ENCODE measurements at regions not wholly inside any gene's neighbourhood (a gene's known extent, or its start where the extent isn't known, plus 50 kb on each side); places are given as distances from the start of the nearest gene placed in this dataset.

DNA sequence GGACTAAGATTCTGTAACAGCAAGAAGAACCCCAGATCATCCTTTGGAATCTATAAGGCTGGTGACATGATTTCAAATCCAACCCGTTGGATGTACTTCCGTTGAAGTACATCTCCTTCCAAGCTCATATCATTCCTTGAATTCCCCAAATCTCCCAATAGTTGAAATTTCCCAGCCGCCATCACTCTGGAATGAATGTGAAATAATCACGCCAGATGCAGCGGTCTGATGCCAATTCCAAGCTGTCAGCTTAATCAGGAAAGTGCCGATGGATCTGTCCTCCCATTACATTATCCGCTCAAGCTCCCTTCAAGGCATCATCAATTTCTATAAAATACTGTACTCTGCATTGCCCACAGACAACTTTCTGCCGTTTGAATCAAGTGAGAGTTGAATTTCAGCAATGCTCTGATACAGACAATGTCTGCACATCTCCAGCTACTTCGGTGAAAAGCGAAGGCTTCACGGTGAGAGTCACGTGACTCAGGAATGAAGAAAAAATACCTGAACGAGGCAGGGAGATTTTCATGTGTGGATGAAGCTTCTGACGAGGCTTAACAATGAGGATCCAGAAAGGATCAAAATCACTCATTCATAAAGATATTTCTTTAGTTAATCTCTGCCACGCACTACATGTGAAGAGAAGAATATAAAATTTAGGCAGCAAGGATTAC is 663.9 kb downstream of the AJAP1 start:
- no peaks in the 10 kb centered on the region for H3K4me1 ChIP-seq (ENCODE audit: control insufficient read depth, insufficient read depth, low read length, poor library complexity, severe bottlenecking)
- no peaks in the 10 kb centered on the region for H3K9me3 ChIP-seq (ENCODE audit: control insufficient read depth, low read length)
- WGBS, 2 experiments (ENCODE audit: insufficient coverage in 2 of 2), result 90 to 91% methylated on average over 8 to 10 of the region's 15 CpGs
- H3K36me3 ChIP-seq (ENCODE audit: control insufficient read depth, insufficient read depth, low read length), result no peaks in the 10 kb centered on the region
- H3K4me3 ChIP-seq (ENCODE audit: extremely low read depth, insufficient read depth, low read length, poor library complexity, severe bottlenecking), result no peak overlapping the region
- H3K27ac ChIP-seq (ENCODE audit: low read depth, low read length, severe bottlenecking), result no peak overlapping the region

- H3K36me3 ChIP-seq (ENCODE audit: control insufficient read depth, insufficient read depth, low read length), result no peaks in the 10 kb centered on the region
- 83 to 100% methylated on average over 1 to 2 of the region's 4 CpGs for WGBS, 2 experiments (ENCODE audit: insufficient coverage in 2 of 2)
- no peak overlapping the region for H3K4me3 ChIP-seq (ENCODE audit: extremely low read depth, insufficient read depth, low read length, poor library complexity, severe bottlenecking)
- H3K9me3 ChIP-seq (ENCODE audit: control insufficient read depth, low read length), result no peaks in the 10 kb centered on the region
- no peaks in the 10 kb centered on the region for H3K4me1 ChIP-seq (ENCODE audit: control insufficient read depth, insufficient read depth, low read length, poor library complexity, severe bottlenecking)
- no peak overlapping the region for H3K27ac ChIP-seq (ENCODE audit: low read depth, low read length, severe bottlenecking)
These were observed 663.0 kb downstream of the AJAP1 start for GRCh38 chr1:5317391-5317790.

- Histone ChIP-seq H3K27ac (ENCODE audit: low read depth, low read length, severe bottlenecking) (no peak overlapping the region), H3K4me3 (ENCODE audit: extremely low read depth, insufficient read depth, low read length, poor library complexity, severe bottlenecking) (no peak overlapping the region), H3K9me3 (ENCODE audit: control insufficient read depth, low read length) (no peaks in the 10 kb centered on the region), H3K4me1 (ENCODE audit: control insufficient read depth, insufficient read depth, low read length, poor library complexity, severe bottlenecking) (no peaks in the 10 kb centered on the region), H3K36me3 (ENCODE audit: control insufficient read depth, insufficient read depth, low read length) (no peaks in the 10 kb centered on the region)
- WGBS, 2 experiments (ENCODE audit: insufficient coverage in 2 of 2), result 92 to 93% methylated on average over 2 to 9 of the region's 11 CpGs
These were observed 658.5 kb downstream of the AJAP1 start for GRCh38 chr1:5312862-5313261.

DNA sequence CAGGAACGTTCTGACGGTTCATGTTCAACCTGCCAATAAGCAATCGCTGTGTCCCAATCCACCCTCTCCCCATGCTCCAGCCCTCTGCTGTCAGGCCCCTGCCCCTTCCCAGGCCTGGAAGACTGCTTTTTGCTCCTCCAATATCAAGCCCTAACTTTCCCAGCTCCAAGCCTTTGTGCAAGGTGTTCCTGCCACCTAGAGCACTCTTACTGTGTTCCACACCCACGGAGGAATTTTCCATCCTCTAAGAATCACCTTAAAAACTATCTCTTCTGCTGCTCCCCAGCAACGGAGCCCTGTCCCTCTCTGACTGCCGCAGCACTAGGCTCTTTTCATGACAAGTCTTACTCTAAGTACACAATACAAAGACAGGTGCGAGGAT is 657.9 kb downstream of the AJAP1 start:
- H3K9me3 ChIP-seq (ENCODE audit: control insufficient read depth, low read length), result no peaks in the 10 kb centered on the region
- no peaks in the 10 kb centered on the region for H3K4me1 ChIP-seq (ENCODE audit: control insufficient read depth, insufficient read depth, low read length, poor library complexity, severe bottlenecking)
- H3K36me3 ChIP-seq (ENCODE audit: control insufficient read depth, insufficient read depth, low read length), result no peaks in the 10 kb centered on the region
- H3K27ac ChIP-seq (ENCODE audit: low read depth, low read length, severe bottlenecking), result no peak overlapping the region
- no peak overlapping the region for H3K4me3 ChIP-seq (ENCODE audit: extremely low read depth, insufficient read depth, low read length, poor library complexity, severe bottlenecking)
- 87 to 90% methylated on average over 5 to 7 of the region's 7 CpGs for WGBS, 2 experiments (ENCODE audit: insufficient coverage in 2 of 2)

DNA sequence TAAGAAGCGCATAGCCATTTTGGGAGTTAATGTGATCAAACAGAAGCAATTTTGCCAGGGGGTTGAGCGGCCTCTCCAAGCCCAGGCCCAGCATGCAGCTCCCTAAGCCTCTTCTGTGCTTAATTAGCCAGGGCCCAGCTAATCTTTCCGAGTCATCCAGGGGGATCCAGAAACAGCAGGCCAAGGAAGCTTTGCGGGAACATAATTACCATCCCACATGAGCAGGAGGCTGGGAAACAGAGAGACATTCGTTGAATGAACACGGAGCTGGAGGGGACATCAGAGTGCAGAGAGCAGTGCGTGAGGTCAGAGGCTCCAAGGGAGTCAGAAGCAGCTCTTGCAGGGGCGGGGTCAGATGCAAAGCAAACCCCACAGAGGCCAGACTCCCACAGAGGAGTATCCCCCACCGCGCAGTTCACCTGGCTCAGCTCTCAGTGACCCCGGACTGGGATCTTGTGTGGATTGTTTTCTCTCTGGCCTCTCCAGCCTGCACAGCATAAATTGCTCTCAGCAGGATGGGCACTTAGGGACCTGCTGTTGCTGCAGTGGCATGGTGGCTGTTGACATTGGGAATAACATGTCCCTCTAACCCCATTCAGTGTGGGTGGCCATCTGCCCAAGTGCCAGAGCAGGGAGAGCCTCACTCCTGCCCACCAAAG is 657.4 kb downstream of the AJAP1 start:
- no peak overlapping the region for H3K27ac ChIP-seq (ENCODE audit: low read depth, low read length, severe bottlenecking)
- no peak overlapping the region for H3K4me3 ChIP-seq (ENCODE audit: extremely low read depth, insufficient read depth, low read length, poor library complexity, severe bottlenecking)
- no peaks in the 10 kb centered on the region for H3K36me3 ChIP-seq (ENCODE audit: control insufficient read depth, insufficient read depth, low read length)
- WGBS, 2 experiments (ENCODE audit: insufficient coverage in 2 of 2), result 76 to 77% methylated on average over 8 to 11 of the region's 11 CpGs
- no peaks in the 10 kb centered on the region for H3K4me1 ChIP-seq (ENCODE audit: control insufficient read depth, insufficient read depth, low read length, poor library complexity, severe bottlenecking)
- no peaks in the 10 kb centered on the region for H3K9me3 ChIP-seq (ENCODE audit: control insufficient read depth, low read length)

DNA sequence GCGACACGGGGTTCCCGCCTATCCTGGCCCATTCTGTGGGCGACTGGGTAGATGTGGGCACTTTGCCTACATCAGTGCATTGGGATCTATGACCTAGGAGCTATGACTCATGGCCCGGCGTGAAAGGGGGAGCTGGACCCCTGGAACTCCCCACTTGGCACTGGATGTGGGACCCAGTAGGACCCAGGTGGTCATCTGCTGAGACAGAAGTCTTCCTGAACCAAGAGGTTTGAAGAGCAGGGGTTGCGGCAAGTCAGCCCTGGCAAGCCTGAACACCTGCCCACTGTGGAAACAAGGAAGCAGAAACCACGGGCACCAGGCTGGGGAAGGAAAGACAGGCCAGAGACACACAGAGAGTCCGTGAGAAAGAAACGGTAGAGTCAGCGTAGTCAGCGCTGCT is 656.7 kb downstream of the AJAP1 start:
- no peaks in the 10 kb centered on the region for H3K9me3 ChIP-seq (ENCODE audit: control insufficient read depth, low read length)
- no peaks in the 10 kb centered on the region for H3K4me1 ChIP-seq (ENCODE audit: control insufficient read depth, insufficient read depth, low read length, poor library complexity, severe bottlenecking)
- no peaks in the 10 kb centered on the region for H3K36me3 ChIP-seq (ENCODE audit: control insufficient read depth, insufficient read depth, low read length)
- H3K4me3 ChIP-seq (ENCODE audit: extremely low read depth, insufficient read depth, low read length, poor library complexity, severe bottlenecking), result no peak overlapping the region
- H3K27ac ChIP-seq (ENCODE audit: low read depth, low read length, severe bottlenecking), result no peak overlapping the region
- 78 to 79% methylated on average over 10 to 12 of the region's 12 CpGs for WGBS, 2 experiments (ENCODE audit: insufficient coverage in 2 of 2)

DNA sequence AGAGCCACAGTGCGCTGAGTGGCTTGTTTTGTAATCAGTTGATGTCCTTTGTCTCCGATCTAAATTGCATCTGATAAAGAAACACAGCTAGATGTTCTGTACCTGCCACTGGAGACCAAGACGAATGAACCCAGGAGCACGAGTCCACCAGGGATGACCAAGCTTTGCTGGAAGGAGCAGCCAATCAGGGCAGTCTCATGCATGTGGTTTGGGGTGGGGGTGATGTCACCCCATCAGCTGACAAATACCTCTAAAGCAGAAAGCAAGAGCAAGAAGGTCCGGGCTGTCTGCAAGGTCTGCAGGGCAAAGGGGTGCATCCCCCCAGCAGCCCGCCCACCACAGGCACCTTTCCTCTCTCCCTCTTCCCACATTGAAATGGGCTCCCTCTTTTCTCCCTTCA is 653.8 kb downstream of the AJAP1 start:
- H3K27ac ChIP-seq (ENCODE audit: low read depth, low read length, severe bottlenecking), result no peak overlapping the region
- WGBS, 2 experiments (ENCODE audit: insufficient coverage in 2 of 2), result 96 to 100% methylated on average over 3 of the region's 6 CpGs
- H3K4me1 ChIP-seq (ENCODE audit: control insufficient read depth, insufficient read depth, low read length, poor library complexity, severe bottlenecking), result no peaks in the 10 kb centered on the region
- H3K36me3 ChIP-seq (ENCODE audit: control insufficient read depth, insufficient read depth, low read length), result no peaks in the 10 kb centered on the region
- no peaks in the 10 kb centered on the region for H3K9me3 ChIP-seq (ENCODE audit: control insufficient read depth, low read length)
- no peak overlapping the region for H3K4me3 ChIP-seq (ENCODE audit: extremely low read depth, insufficient read depth, low read length, poor library complexity, severe bottlenecking)

DNA sequence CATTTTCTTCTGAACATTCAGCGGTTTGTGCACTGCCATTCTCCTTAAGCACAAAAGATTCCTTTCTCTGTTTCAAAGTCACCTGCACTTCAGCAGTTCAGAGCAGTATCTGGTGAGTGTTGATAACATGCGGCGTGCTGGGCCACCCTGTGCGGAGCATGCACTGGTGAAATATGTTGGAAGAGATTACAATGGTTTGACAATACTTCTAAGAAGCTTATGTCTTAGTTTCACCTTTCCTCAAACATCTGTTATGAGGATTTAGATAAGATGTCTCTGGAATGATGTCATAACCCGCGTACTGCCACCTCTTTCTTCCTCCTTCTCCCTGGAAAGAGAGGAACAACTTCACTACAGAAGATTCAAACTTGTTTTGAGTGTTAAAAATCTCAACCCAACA is 650.3 kb downstream of the AJAP1 start:
- WGBS, 2 experiments (ENCODE audit: insufficient coverage in 2 of 2), result 80 to 90% methylated on average over 1 to 2 of the region's 6 CpGs
- Histone ChIP-seq H3K4me1 (ENCODE audit: control insufficient read depth, insufficient read depth, low read length, poor library complexity, severe bottlenecking) (no peaks in the 10 kb centered on the region), H3K27ac (ENCODE audit: low read depth, low read length, severe bottlenecking) (no peak overlapping the region), H3K9me3 (ENCODE audit: control insufficient read depth, low read length) (no peaks in the 10 kb centered on the region), H3K4me3 (ENCODE audit: extremely low read depth, insufficient read depth, low read length, poor library complexity, severe bottlenecking) (no peak overlapping the region), H3K36me3 (ENCODE audit: control insufficient read depth, insufficient read depth, low read length) (no peaks in the 10 kb centered on the region)

DNA sequence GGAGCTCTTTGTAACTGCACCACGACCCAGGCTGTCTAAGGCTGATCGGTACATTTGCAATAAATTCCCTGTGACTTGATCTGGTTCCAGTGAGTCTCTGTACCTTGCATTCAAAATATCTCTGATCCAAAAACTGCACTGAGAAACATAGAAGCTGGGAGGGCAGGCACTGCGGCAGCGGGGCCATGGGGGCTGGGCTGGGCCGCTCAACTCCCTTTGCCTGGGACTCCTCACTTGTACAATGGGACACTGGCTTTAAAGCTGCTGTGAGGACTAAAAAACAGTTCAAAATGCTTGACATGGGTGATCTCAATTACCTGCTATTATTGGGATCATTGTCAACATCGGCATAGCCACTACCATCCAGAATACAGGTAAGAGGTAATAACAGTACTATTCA is 644.0 kb downstream of the AJAP1 start:
- no peaks in the 10 kb centered on the region for H3K36me3 ChIP-seq (ENCODE audit: control insufficient read depth, insufficient read depth, low read length)
- no peak overlapping the region for H3K27ac ChIP-seq (ENCODE audit: low read depth, low read length, severe bottlenecking)
- 91% methylated on average over 4 to 5 of the region's 6 CpGs for WGBS, 2 experiments (ENCODE audit: insufficient coverage in 2 of 2)
- no peaks in the 10 kb centered on the region for H3K4me1 ChIP-seq (ENCODE audit: control insufficient read depth, insufficient read depth, low read length, poor library complexity, severe bottlenecking)
- no peak overlapping the region for H3K4me3 ChIP-seq (ENCODE audit: extremely low read depth, insufficient read depth, low read length, poor library complexity, severe bottlenecking)
- H3K9me3 ChIP-seq (ENCODE audit: control insufficient read depth, low read length), result no peaks in the 10 kb centered on the region

GRCh38 chr1:5297886-5298239 is 643.5 kb downstream of the AJAP1 start:
- no peaks in the 10 kb centered on the region for H3K36me3 ChIP-seq (ENCODE audit: control insufficient read depth, insufficient read depth, low read length)
- no peaks in the 10 kb centered on the region for H3K9me3 ChIP-seq (ENCODE audit: control insufficient read depth, low read length)
- H3K27ac ChIP-seq (ENCODE audit: low read depth, low read length, severe bottlenecking), result no peak overlapping the region
- 100% methylated on average over 1 of the region's 1 CpG; no CpG with 5 or more reads in 1 of the 2 experiments for WGBS, 2 experiments (ENCODE audit: insufficient coverage in 2 of 2)
- H3K4me3 ChIP-seq (ENCODE audit: extremely low read depth, insufficient read depth, low read length, poor library complexity, severe bottlenecking), result no peak overlapping the region
- H3K4me1 ChIP-seq (ENCODE audit: control insufficient read depth, insufficient read depth, low read length, poor library complexity, severe bottlenecking), result no peaks in the 10 kb centered on the region

DNA sequence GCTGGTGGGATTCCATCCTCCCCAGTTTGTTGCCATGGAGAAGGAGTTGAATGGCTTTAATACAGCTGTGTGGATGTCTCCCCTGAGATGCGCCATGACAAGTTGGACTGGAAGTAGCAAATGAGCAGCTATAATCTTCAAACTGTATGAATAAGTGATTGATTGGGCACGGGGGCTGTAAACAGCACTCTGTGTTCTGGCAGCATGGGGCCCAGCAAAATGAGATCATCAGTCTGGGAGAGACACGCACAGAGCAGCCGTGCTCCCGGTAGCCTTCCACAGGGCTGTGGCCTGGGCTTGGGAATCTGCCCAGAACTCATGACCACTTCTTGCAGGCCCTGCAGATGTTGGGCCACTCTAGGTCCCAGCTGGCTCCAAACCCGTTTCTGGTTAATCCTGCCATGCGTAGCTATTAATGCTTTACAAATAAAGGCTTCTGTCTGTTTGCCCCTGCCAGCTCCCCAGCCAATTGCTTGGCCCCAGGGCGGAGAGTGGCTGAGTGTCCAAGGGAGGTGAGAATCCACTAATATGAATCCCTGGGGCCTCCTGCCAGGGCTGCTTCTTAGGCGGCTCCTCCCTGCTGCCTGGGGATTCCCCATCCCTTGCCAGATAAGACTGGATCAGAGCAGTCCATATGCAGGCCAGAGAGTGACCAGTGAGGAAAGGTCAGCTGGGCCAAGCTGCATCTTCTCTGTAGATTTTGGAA is 642.9 kb downstream of the AJAP1 start:
- no peak overlapping the region for H3K4me3 ChIP-seq (ENCODE audit: extremely low read depth, insufficient read depth, low read length, poor library complexity, severe bottlenecking)
- H3K36me3 ChIP-seq (ENCODE audit: control insufficient read depth, insufficient read depth, low read length), result no peaks in the 10 kb centered on the region
- 83 to 84% methylated on average over 8 to 9 of the region's 9 CpGs for WGBS, 2 experiments (ENCODE audit: insufficient coverage in 2 of 2)
- H3K4me1 ChIP-seq (ENCODE audit: control insufficient read depth, insufficient read depth, low read length, poor library complexity, severe bottlenecking), result no peaks in the 10 kb centered on the region
- H3K27ac ChIP-seq (ENCODE audit: low read depth, low read length, severe bottlenecking), result no peak overlapping the region
- H3K9me3 ChIP-seq (ENCODE audit: control insufficient read depth, low read length), result no peaks in the 10 kb centered on the region

All from mesodermal cell (in vitro differentiated cells).